T-helper 1 cell treated with Interleukin-12 subunit alpha and Interleukin-12 subunit beta and Interleukin-4 antibody, amounts not matched to agents 30 ng/mL and 1 ng/mL, for 36 hours (primary cell): ENCODE measurements at regions not wholly inside any gene's neighbourhood (a gene's known extent, or its start where the extent isn't known, plus 50 kb on each side); places are given as distances from the start of the nearest gene placed in this dataset.

Experiments used
- intact Hi-C: fragments of 100-400 bp; cut with micrococcal nuclease; formaldehyde crosslinking; loops from one replicate; pipeline ENCODE4 v1.15.1; 2024

DNA sequence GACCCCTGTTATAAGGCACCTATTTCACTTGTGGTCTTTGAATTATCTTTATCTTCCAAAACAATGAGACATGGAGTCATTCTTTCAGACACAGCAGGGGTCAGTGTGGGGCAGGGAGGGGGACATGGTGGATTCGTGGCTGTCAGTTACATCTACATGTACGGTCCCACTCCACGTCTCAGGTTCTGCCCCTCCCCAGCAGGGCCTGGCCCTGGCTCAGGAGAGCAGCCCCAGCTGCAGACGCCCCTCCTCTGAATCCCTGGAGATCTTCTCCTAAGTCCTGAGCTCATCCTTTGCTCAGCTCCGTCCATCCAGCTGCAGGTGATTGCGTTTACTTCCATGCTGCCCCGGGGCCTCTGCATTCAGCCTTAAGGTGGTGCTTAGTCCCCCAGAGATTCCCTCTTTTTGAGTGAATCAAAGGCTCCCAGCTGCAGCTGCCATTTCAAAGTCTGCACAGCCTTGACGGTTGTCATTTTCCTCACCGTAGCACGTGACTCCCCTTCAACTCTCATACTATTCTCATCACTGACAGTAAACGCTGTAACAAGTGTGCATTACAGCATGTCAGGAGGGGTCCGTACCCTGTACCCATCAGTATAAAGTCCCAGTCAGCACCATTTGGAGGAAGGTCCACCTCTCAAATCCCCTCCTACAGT, 113.4 kb upstream of the TCERG1L start:
- intact Hi-C loops: no loop called here

DNA sequence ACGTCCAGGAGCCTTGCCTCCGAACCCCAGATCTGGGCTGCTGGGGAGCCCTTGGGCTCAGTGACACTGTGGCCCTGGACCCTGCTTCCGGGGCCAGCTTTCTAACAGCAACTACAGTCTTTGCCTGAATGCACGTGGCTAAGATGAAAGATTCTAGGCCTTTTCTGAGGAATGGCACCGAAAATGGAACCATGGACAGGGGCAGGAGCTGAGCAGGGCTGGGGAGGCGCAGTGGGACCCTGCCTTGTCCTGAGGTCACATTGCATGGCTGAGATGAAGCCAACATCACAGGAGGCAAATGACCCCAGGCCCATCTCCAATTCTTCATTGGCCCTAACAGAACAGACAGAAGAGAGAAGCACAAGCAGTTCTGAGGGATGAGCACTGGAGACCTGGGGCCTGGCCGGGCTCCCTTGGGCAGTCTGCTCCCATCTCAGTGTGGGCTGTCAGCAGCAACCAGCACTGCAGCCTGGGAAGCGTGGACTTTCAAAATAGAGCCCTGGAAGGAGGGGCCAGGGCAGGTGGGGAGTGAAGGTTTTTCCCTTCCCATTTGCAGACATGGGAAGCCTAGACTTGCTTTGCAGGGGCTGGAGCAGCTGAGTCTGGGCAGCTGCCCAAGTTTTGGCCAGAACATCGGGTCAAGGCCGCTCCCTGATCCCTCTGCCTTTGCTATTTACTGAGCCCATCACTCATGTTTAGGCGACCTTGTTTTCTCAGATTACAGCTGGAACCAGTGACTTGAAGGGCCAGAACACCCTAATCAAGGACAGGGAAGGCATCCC, 114.4 kb upstream of the TCERG1L start:
- intact Hi-C loops: no loop called here

DNA sequence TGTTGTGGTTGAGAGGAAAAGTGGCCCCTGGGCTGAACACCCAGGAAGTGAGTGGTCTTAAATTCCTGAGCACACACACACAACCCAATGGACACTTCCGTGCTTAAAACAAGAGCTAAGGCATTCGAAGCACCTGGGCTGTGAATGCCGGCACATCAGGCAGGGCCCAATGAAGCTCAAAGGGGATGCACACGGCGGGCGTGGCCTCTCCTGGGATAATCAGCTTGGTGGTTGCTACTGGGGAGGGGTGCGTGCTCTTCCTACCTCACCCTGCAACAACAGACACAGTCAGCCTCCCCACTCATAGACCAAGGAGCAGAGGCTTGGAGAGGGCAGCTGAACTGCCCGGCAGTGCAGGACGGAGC, 115.0 kb upstream of the TCERG1L start:
- intact Hi-C loops: no loop called here

DNA sequence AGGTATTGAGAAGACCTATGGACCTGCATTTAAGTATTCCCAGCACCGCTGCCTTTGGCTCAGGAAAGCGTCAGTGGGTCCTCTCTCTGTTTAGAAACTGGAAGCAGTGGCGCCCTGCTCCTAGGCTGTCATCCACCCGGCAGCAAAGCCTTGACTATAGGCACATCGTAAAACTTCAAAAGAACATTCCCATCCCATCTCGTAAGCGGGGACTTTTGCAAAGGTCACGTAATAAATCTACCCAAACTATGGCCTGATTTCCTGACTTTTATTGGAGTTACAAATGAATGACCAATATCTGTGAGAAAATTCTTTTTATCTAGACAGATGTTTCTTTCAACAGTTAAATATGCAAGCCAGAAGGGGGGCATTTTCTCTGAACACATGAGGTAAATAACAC, 115.8 kb upstream of the TCERG1L start:
- intact Hi-C loops: no loop called here

DNA sequence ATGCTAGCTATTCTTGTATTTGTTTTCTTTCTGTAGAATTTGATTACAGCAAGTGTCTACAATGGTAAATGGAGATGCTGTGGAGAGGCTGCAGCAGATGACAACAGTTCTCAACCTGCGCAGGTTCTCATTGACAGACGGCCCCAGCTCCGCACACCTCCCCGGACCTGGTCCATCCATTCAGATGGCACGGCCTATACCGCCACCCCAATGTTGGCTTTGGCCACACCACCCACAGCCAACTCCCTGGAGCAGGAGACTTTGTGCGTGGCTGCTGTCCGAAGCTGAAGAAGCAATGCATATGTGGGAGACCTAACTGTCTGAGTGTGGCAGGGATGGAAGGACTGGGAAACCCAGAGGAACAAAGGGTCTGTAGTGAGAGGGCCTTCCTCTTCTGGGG, 116.4 kb upstream of the TCERG1L start:
- intact Hi-C loops: no loop called here

DNA sequence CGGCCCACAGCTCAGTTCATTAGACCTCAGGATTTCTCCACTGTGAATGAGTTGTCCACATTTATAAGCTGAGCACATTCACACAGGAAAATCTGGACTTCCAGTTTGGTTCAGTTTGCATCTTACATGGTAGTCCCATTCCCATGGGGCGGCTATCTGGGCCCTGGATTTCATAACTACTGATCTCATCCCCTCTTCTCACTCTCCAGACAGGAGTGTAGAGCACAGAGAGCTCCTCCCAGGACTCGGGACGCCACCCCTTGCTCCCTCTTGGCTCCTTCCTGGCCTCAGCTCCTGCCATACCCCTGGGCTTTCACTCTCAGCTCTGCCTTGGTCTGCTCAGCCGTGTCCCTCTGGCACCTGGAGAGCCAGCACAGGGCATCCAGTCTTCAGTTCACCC, 117.6 kb upstream of the TCERG1L start:
- intact Hi-C loops: no loop called here

DNA sequence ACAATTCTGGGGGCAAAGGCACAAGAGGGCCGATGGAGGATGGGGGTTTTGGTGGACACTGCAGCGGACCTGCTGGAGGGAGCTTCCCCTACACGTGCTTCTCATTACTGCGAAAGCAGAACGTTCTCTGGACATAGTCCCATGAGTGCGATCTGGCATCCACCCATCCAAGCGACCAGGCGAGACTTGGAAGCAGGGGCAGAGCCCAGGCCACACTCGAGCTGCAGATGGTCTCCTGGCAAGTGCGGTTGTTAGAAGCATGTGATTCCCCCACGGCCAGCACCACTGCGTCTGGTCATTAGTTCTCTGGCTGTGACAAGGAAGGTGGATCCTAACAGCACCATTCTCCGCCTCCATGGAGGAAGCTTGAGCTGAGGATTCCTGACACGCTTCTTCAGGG, 118.4 kb upstream of the TCERG1L start:
- intact Hi-C loops: no loop called here

DNA sequence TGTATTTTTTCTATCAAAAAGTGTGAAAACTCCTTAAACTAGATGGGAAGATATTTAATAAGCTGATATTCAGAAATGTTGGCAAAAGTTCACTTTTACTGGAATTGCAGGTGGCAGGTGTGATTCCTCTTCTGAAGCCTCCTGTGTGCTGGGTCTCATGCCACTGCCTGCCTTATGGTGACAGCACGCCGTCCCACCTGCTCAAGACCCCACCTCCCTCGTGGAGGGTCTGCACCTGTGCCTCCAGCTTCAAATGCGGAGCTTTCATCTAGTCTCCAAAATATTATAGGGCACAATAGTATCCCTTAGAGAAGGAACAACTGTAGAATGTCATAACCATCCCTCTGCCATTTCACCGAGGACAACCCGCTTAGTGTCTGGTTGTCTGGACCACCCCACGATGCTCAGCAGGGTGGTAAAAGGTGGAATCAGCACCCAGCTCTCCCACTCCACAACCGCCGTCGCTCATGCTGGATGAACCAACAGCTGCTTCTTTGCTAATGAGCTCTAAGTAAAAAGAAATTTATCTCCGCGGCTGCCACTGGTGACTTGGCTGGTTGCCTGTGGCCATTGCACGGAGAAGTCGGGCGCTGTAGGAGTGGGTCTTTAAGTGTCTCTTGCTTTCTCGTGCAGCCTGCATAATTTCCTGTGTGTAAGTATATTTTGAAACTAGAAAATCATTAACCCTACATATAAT, 119.3 kb upstream of the TCERG1L start:
- intact Hi-C loops: no loop called here

DNA sequence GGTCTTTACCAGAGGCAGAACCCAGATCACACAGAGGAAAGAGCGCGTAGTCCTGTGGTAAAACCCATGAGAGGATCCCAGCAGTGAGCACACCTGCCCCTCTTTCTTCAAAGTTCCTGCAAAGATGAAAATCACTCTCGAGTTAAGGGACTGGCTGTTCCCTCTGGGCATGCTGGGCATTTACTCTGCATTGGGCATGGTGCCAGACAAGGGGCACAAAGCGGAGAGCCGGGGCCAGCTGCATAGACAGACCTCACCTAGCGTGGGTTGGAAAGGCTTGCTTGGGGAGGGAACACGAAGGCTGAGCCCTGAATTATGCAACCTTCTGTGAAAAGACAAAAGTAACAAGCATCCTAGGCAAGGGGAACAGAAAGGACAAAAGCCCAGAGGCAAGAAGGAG, 120.0 kb upstream of the TCERG1L start:
- intact Hi-C loops: no loop called here

DNA sequence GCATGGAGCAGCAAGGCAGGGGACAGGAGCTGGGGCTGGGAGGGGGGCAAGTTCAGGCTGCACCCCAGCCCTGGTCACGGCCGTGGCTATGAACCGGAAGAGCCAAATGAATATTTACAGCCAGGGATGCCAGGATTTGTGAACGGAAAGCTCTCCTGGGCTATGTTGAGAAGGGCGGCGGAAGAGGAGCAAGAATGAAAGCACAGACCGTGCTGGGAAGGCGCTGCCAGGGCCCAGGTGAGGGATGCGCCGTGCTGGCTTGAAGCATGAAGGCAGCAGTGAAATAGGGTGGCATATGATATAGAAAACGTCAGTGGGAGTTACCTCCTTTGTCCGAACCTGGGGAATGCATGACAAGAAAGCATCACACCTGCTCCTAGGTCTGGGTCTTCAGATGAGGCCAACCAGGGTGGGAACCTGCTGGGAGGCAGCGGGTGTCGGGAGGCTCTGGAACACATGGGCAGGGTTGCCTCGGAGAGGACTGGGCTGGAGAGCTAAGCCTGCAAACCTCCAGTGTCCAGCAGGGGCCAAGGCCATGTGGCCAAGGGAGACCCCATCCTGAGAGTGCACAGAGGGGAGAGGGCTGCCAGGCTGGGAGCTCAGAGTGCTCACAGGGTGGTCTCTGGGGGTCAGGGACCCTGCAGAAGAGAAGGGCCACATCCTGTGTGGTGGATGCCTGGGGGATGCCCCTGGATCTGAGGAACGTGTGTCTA, 120.6 kb upstream of the TCERG1L start:
- intact Hi-C loops: no loop called here

DNA sequence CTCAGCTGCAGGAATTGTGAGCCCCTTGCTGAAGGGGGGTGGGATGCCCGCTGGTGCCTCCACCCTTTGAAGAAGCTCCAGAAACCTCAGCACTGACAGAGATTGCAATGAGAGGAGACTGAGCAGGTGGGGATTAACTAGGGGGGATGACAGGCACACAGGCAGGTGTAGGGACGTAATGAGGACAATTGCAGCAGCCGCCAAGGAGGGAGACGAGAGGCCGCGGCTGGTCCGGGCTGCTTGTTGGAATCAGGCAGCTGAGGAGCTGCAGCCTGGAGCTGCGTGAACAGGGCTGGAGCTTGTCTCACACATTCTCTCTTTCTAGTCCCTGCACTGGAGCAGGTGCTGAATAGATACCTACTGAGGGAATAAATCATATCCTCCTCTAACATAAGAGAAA, 122.0 kb upstream of the TCERG1L start:
- intact Hi-C loops: no loop called here

DNA sequence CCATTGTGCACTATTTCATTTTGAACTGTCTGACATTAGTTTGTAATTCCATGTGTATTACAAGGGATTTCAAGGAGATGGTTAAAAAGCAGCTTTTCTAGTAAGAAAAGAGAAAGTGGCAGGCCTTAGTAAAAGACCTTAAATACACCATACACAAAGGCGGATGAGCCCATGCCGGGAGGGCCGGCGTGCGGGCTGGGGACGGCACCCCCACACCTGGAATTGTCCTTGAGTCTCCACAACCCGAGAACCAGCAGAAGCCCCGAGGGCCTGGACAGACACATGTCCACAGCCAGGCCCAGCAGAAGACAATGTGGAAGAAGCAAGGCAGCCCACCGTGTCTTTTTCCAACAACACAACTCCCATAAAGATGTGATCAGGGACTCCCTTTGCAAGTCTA, 123.7 kb upstream of the TCERG1L start:
- intact Hi-C loops: no loop called here

DNA sequence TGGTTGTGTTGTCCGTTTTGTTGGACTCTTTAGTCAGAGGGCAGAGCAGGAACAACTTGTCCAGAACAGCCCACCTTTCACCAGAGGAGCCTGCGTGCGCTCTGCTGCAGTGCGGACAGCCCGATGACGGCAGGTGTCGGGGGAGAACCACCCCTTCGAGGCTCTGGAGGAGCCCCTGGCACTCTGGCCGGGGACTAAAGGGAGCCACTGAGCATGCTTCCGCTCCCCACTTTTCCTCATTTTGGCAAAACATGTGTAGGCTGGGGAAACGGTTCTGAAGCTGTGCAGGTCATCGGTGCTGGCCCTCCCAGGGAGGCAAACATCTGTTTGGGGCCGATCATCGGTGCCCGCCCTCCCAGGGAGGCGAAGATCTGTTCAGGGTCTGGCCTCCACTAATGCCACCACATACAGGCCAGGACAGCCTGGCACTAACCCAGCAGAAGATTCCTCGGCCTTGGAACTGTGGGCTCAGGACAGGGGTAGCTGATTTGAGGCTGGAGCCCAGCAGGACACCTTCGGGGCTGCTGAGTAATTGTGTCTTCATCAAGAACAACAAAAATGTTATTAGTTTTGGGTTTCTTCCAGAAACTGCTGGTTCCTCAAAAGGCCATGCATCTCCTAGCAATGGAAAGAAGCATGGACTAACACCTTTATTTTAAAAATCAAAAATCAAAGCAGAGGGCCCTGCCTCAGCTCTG, 124.4 kb upstream of the TCERG1L start:
- intact Hi-C loops: no loop called here

DNA sequence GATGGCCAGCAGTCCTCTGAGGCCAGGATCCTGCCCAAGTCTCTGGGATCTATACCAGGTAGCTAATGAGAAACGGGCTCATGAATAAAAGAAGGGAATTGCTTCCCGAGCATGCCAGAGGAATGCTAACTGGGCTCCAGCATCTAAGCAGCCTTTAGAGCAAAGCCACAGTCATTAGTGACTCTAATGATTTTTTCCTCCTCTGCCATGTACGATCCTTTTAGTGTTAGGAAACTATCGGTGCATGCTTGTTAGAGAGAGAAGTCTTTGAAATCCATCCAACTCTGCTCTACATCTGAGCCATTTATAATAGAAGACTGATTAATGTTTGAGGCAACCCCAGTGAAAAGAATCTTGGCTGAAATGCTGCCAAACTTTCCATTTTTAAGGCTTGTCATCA, 124.9 kb upstream of the TCERG1L start:
- intact Hi-C loops: no loop called here

DNA sequence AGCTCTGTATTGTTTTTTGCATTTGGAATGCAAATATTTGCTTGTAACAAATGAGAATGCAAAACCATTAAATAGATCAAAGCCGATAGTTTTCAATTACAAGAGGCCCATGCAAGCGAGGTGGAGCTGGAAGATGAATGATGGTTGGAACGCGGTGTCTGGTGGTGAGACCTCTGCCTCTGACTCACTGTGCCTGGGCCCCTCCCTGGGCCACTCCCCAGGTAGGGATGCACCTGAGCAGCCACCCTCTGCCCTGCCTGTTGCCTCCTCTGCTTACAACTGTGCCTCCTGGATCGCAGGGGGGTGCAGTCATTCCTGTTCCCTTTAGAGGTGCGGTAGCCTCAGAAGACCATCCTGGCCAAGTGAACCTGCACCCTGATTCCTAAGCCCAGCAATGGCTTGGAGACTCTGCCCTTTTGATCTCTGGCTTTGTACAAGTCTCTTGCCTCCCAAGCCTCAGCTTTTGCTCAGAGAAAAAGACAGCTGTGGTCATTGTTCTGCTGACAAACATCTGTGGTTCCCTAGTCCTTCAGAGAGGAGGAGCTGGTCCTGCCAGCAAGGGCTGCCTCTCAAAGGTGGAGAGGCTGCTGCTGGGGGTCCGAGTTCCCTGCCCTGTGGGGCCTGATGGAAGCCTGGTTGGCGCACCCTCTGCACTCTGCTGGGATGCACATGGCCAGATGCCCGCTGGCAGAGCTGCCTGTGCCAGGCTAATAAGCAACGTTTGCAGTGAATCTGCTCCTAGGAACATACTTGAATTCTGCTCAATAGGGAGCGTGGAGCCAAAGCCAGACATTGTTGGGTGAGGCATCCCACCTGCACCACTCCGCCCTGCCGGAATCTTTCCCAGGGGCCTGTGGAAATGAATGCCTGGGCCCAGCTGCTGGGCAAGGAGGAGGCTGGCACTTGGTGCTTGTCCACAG, 126.3 kb upstream of the TCERG1L start:
- intact Hi-C loops: no loop called here

DNA sequence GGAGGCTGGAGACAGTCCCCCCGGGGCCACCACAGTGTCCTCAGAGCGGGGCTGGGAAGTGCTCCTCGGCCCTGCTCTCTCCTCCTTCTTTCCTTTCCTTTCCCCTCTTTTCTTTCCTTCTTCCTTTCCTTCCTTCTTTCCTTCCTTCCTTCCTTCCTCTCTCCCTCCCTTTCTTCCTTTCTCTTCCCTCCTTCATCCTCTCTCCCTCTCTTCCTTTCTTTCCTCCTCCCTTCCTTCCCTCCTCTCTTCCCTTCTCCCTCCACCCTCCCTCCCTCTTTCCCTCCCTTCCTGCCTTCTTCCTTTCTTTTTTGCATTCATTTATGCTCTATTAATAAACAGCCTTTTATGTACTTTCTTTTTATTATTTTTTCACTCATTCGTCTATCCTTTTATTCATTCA, 127.1 kb upstream of the TCERG1L start:
- intact Hi-C loops: no loop called here

DNA sequence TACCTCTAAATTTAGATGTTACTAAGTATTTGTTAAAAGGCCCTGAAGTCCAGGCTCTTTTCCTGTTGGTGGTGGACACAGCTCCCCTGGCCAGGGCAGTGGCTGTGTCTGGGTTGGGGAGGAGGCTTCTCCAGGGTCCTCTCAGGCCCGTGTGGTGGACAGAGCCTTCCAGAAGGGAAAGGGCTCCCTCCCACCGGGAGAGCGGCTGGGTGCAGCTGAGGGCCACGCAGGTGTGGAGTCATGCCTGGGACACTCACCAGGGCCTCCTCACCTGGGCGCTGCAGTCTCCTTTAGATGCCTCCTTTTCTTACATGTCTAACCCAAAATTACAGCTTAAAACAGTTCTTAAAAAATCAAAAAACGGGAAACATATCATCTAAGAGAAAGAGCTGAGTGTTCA, 128.2 kb upstream of the TCERG1L start:
- intact Hi-C loops: no loop called here

DNA sequence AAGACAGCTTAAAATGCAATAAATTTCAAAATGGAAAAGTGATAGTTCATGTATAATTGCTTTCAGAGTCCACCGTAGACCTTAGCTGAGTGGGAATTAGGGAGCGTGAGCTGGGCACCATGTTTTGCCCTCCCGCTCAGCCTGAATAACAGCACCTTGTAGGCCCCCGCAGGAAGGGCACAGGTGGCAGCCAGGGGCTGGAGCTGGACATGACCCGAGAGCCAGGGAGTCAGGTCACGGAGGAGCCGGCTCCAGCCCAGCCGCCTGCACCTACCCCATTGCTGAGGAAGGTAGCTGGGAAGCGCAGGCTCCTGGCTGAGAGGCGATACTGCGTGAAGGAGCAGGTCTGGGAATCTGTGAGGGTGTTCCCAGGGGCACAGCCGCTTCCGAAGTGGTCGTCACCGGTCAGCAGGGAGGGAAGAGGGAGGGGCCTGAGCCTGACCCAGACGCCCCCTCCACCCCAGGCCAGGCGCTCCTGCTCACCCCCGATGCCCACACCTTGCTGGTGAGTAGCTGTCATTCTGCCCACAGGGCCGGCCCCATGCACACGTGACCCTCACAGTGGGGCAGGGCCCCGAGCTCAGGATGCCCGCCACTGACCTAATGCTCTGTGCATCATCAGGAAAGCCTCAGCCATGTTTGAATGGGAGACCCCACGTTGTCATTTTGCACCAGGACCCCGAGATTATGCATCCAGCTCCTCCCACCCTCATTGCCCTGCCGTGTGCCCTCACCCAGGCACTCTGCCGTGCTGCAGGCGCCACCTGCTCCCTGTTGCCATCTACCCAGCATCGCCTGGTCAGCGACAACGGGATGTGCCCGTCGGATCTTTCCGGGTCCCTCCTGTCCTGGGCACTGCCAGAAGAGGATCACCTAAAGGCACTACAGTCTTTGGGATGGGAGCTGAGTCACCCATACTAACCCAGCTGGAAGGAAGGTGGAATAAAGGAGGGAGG, 129.2 kb upstream of the TCERG1L start:
- intact Hi-C loops: no loop called here

DNA sequence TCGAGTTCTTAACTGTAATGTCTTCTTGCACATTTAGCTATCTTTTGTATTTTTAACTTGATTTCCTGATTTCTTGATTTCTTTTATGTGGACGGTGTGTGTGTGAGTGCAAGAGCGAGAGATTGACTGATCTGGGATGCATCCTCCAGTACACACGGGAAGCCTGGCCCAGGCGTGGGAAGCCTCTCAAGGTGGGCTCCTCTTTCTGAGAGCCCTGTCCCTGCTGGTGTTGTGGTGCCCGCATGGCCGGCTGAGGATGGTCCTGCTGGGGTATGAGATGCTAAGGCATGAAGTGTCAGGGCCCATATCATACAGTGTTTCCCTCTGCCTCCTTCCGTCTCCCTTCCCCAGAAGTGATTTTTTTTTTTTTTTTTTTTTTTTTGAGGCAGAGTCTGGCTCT, 130.8 kb upstream of the TCERG1L start:
- intact Hi-C loops: no loop called here
